Osteoblast (primary cell): ENCODE measurements at regions not wholly inside any gene's neighbourhood (a gene's known extent, or its start where the extent isn't known, plus 50 kb on each side); places are given as distances from the start of the nearest gene placed in this dataset.
A peak's percentile ranks its signal among the peaks of the same experiment; 100 is the strongest.

Experiments used
- DNase-seq: peaks from one replicate; pipeline ENCODE4 v3.0.0; 2011; ENCODE audit warnings: low spot score, mixed read lengths; ENCODE audit not compliant: insufficient read length; ENCODE audit errors: missing footprints
- H2AFZ ChIP-seq: 2 replicates; pipeline ENCODE4 v1.6.0; 2011; ENCODE audit warnings: mild to moderate bottlenecking, low read length
- H3K27ac ChIP-seq: 2 replicates; pipeline ENCODE4 v1.5.1; 2011; ENCODE audit warnings: mild to moderate bottlenecking, low read depth, low read length, moderate library complexity
- H3K27me3 ChIP-seq: 2 replicates; pipeline ENCODE4 v1.6.0; 2012; ENCODE audit warnings: mild to moderate bottlenecking, control low read depth, inconsistent platforms, low read length, moderate library complexity; ENCODE audit not compliant: insufficient read depth
- H3K36me3 ChIP-seq: 2 replicates; pipeline ENCODE4 v1.5.1; 2011; ENCODE audit warnings: mild to moderate bottlenecking, low read length, control low read depth, moderate library complexity; ENCODE audit not compliant: insufficient read depth
- H3K4me1 ChIP-seq: 2 replicates; pipeline ENCODE4 v1.5.1; 2011; ENCODE audit warnings: mild to moderate bottlenecking, low read length, control low read depth, moderate library complexity; ENCODE audit not compliant: insufficient read depth
- H3K4me2 ChIP-seq: 2 replicates; pipeline ENCODE4 v1.6.0; 2011; ENCODE audit warnings: mild to moderate bottlenecking, low read length; ENCODE audit not compliant: insufficient read depth
- H3K4me3 ChIP-seq: fragments of 200-600 bp; sonication (generic); 3 replicates; pipeline ENCODE4 v1.5.1; 2012; ENCODE audit warnings: mild to moderate bottlenecking, low read length, inconsistent platforms; ENCODE audit not compliant: insufficient read depth
- H3K79me2 ChIP-seq: 2 replicates; pipeline ENCODE4 v1.6.0; 2012; ENCODE audit warnings: mild to moderate bottlenecking, low read length, control low read depth, inconsistent platforms; ENCODE audit not compliant: insufficient read depth
- H3K9me3 ChIP-seq: 2 replicates; pipeline ENCODE4 v1.5.1; 2011; ENCODE audit warnings: low read depth, low read length, control low read depth
- H4K20me1 ChIP-seq: 2 replicates; pipeline ENCODE4 v1.6.0; 2012; ENCODE audit warnings: mild to moderate bottlenecking, low read length, control low read depth; ENCODE audit not compliant: insufficient read depth
- TF ChIP-seq, protein P1 (sequence below): IDR thresholded peaks from 2 replicates; pipeline ENCODE4 v1.5.1; 2011; ENCODE audit warnings: mild to moderate bottlenecking, low read depth, low read length, moderate library complexity; ENCODE audit errors: extremely low read depth

- no peaks in the 10 kb centered on the region for H4K20me1 ChIP-seq
- H3K4me3 ChIP-seq, result no peak overlapping the region
- peak overlapping the region; percentile 28 for H2AFZ ChIP-seq
- H3K4me2 ChIP-seq, result no peak overlapping the region
- H3K9me3 ChIP-seq, result no peaks in the 10 kb centered on the region
- no peak for DNase-seq
- no peaks in the 10 kb centered on the region for H3K36me3 ChIP-seq
- no peaks in the 10 kb centered on the region for H3K4me1 ChIP-seq
- H3K27me3 ChIP-seq, result no peaks in the 10 kb centered on the region
- TF ChIP-seq, protein P1, sequence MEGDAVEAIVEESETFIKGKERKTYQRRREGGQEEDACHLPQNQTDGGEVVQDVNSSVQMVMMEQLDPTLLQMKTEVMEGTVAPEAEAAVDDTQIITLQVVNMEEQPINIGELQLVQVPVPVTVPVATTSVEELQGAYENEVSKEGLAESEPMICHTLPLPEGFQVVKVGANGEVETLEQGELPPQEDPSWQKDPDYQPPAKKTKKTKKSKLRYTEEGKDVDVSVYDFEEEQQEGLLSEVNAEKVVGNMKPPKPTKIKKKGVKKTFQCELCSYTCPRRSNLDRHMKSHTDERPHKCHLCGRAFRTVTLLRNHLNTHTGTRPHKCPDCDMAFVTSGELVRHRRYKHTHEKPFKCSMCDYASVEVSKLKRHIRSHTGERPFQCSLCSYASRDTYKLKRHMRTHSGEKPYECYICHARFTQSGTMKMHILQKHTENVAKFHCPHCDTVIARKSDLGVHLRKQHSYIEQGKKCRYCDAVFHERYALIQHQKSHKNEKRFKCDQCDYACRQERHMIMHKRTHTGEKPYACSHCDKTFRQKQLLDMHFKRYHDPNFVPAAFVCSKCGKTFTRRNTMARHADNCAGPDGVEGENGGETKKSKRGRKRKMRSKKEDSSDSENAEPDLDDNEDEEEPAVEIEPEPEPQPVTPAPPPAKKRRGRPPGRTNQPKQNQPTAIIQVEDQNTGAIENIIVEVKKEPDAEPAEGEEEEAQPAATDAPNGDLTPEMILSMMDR, result no peak
- H3K79me2 ChIP-seq, result no peaks in the 10 kb centered on the region
- no peak overlapping the region for H3K27ac ChIP-seq
Observed at GRCh38 chr2:226151157-226151556, 648.5 kb downstream of the IRS1 start.

DNA sequence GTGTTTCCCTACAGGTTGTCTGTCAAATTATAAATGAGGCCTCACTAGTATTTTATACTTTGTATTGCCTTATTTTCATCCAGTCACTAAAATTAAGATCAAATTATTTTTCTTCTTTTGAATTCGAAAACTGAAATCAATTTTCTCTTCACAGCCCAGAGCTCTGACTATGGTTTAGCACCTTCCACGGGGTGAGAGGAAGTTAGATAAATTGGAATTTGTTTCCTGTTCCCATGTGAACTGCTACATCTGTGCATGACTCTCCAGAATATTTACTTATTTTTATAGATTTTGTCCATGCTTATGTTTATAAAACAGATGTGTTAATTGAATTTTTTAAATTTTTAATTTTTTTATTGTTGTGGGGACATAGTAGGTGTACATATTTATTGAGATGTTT, 656.5 kb downstream of the IRS1 start:
- Histone ChIP-seq H3K27ac (no peak overlapping the region), H3K9me3 (no peaks in the 10 kb centered on the region), H3K27me3 (no peaks in the 10 kb centered on the region), H3K36me3 (no peaks in the 10 kb centered on the region), H4K20me1 (no peaks in the 10 kb centered on the region), H3K4me2 (no peak overlapping the region), H3K4me1 (no peaks in the 10 kb centered on the region), H2AFZ (no peak overlapping the region), H3K79me2 (no peaks in the 10 kb centered on the region), H3K4me3 (no peak overlapping the region)
- no peak for DNase-seq
- TF ChIP-seq, protein P1, result no peak

DNA sequence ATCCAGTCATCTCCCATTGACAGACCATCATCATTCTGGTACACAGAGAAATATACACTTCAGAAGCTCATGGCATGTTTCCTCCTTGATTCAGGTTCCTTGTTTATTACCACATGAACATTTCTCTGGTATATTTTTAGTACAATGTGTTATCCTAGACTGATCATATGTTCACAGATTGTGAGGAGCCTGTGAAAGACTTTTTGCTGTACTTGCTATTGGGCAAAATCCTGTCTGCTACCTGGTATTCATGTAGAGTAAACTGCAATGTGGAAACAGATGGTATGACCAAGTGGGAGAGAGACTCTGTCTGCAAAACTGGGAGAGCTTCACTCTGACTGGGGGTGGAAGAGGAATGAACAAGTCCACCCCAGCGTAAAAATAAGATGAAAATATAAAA, 657.2 kb downstream of the IRS1 start:
- Histone ChIP-seq H3K9me3 (no peaks in the 10 kb centered on the region), H3K4me2 (no peak overlapping the region), H3K4me3 (no peak overlapping the region), H3K27me3 (no peaks in the 10 kb centered on the region), H3K79me2 (no peaks in the 10 kb centered on the region), H4K20me1 (no peaks in the 10 kb centered on the region), H3K27ac (no peak overlapping the region), H2AFZ (no peak overlapping the region), H3K36me3 (no peaks in the 10 kb centered on the region), H3K4me1 (no peaks in the 10 kb centered on the region)
- TF ChIP-seq, protein P1, result no peak
- no peak for DNase-seq

- Histone ChIP-seq H3K27ac (no peak overlapping the region), H3K79me2 (no peaks in the 10 kb centered on the region), H3K4me1 (no peaks in the 10 kb centered on the region), H3K36me3 (no peaks in the 10 kb centered on the region), H3K4me2 (no peak overlapping the region), H2AFZ (no peak overlapping the region), H3K9me3 (no peaks in the 10 kb centered on the region), H4K20me1 (no peaks in the 10 kb centered on the region), H3K27me3 (no peaks in the 10 kb centered on the region), H3K4me3 (no peak overlapping the region)
- no peak for DNase-seq
- TF ChIP-seq, protein P1, result no peak
Observed at GRCh38 chr2:226140594-226140993, 659.0 kb downstream of the IRS1 start.
